ENCODE measurements at regions not wholly inside any gene's neighbourhood (a gene's known extent, or its start where the extent isn't known, plus 50 kb on each side); places are given as distances from the start of the nearest gene placed in this dataset.

DNA sequence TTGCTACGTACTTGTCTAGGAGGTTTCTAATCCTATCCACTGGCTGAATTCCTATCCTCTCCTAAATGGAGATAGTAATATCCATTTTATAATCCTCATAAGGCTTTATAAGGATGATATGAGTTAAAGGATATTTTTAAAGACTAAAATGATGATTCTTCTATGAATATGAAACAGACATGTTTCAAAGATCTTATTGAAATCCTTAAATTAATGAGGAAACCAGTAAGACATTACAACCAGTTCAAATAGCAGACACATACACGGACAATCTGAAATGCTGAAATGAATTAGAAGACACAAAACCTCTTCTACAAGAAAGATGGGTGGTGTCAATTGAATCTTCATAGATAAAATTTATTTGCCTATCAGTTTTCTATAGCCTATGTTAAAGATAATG, 132.9 kb upstream of the ANK3 start:
- TF ChIP-seq, protein P1, sequence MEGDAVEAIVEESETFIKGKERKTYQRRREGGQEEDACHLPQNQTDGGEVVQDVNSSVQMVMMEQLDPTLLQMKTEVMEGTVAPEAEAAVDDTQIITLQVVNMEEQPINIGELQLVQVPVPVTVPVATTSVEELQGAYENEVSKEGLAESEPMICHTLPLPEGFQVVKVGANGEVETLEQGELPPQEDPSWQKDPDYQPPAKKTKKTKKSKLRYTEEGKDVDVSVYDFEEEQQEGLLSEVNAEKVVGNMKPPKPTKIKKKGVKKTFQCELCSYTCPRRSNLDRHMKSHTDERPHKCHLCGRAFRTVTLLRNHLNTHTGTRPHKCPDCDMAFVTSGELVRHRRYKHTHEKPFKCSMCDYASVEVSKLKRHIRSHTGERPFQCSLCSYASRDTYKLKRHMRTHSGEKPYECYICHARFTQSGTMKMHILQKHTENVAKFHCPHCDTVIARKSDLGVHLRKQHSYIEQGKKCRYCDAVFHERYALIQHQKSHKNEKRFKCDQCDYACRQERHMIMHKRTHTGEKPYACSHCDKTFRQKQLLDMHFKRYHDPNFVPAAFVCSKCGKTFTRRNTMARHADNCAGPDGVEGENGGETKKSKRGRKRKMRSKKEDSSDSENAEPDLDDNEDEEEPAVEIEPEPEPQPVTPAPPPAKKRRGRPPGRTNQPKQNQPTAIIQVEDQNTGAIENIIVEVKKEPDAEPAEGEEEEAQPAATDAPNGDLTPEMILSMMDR (IDR thresholded peaks at IDR 0.05 in 8 of 11, conservative IDR thresholded peaks at IDR 0.05 in 3 of 11) = no peak
- TF ChIP-seq POLR2A (IDR thresholded peaks at IDR 0.05) (no peak), POLR2AphosphoS5 (IDR thresholded peaks at IDR 0.05) (no peak)

Measured in spleen (tissue), 7 donors.